Type B pancreatic cell (in vitro differentiated cells): ENCODE measurements at regions not wholly inside any gene's neighbourhood (a gene's known extent, or its start where the extent isn't known, plus 50 kb on each side); places are given as distances from the start of the nearest gene placed in this dataset.

Experiments used
- DNase-seq: peaks from one replicate; pipeline ENCODE4 v3.0.0; 2021; ENCODE audit warnings: mixed read lengths; ENCODE audit not compliant: unreplicated experiment; ENCODE audit errors: extremely low spot score
- H3K27ac Mint-ChIP-seq: 2 replicates; pipeline ENCODE4 v1.8.0; 2021; ENCODE audit warnings: mild to moderate bottlenecking, mixed read lengths
- H3K27me3 Mint-ChIP-seq: 2 replicates; pipeline ENCODE4 v1.8.0; 2021; ENCODE audit warnings: mixed read lengths
- H3K36me3 Mint-ChIP-seq: 2 replicates; pipeline ENCODE4 v1.8.0; 2021; ENCODE audit warnings: mixed read lengths
- H3K4me1 Mint-ChIP-seq: one replicate; pipeline ENCODE4 v1.8.0; 2021; ENCODE audit warnings: mixed read lengths; ENCODE audit not compliant: unreplicated experiment
- H3K4me3 Mint-ChIP-seq: 2 replicates; pipeline ENCODE4 v1.8.0; 2021; ENCODE audit warnings: mild to moderate bottlenecking, mixed read lengths
- H3K9me3 Mint-ChIP-seq: 2 replicates; pipeline ENCODE4 v1.8.0; 2021; ENCODE audit warnings: mixed read lengths
- CTCF ChIP-seq: fragments of 200-600 bp; sonication (generic); conservative IDR thresholded peaks from 2 replicates; pipeline ENCODE4 v1.5.0; 2021; ENCODE audit warnings: antibody characterized with exemption, mild to moderate bottlenecking

GRCh38 chr22:27687984-27688545 is 113.5 kb downstream of the MN1 start:
- no peaks in the 10 kb centered on the region for H3K36me3 Mint-ChIP-seq
- no peak for DNase-seq
- no peak overlapping the region for H3K27ac Mint-ChIP-seq
- peaks cover 1% of the 10 kb centered on the region for H3K4me1 Mint-ChIP-seq
- H3K27me3 Mint-ChIP-seq, result no peaks in the 10 kb centered on the region
- peaks cover 13% of the 10 kb centered on the region for H3K9me3 Mint-ChIP-seq
- no peak overlapping the region for H3K4me3 Mint-ChIP-seq
- TF ChIP-seq CTCF, result no peak

GRCh38 chr22:27689664-27690063 is 111.9 kb downstream of the MN1 start:
- no peak for TF ChIP-seq CTCF
- Mint-ChIP-seq H3K27ac (no peak overlapping the region), H3K36me3 (no peaks in the 10 kb centered on the region), H3K9me3 (peaks cover 13% of the 10 kb centered on the region), H3K27me3 (no peaks in the 10 kb centered on the region), H3K4me3 (no peak overlapping the region), H3K4me1 (no peaks in the 10 kb centered on the region)
- DNase-seq, result no peak

DNA sequence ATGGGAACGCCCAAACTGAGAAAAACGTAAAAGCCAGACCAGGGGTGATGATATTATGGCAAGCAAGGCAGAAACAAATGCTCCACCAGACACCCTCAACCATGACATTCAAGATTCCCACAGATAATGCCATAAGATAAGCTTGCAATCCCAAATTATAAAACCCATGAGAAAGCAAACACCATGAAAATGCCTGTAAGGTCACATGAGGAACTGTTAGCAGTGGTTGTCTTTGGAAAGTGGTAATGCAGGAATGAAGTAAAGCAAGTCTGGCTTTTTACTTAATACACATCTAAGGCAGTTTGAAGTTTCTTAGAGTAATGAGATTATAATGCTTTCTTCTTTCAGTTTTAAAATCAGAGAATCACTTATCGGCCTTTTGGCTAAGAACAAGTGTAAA is 111.0 kb downstream of the MN1 start:
- Mint-ChIP-seq H3K9me3 (peaks cover 13% of the 10 kb centered on the region), H3K4me3 (no peak overlapping the region), H3K27ac (no peak overlapping the region), H3K27me3 (peaks cover 5% of the 10 kb centered on the region), H3K36me3 (no peaks in the 10 kb centered on the region), H3K4me1 (no peaks in the 10 kb centered on the region)
- DNase-seq, result no peak
- TF ChIP-seq CTCF, result no peak

DNA sequence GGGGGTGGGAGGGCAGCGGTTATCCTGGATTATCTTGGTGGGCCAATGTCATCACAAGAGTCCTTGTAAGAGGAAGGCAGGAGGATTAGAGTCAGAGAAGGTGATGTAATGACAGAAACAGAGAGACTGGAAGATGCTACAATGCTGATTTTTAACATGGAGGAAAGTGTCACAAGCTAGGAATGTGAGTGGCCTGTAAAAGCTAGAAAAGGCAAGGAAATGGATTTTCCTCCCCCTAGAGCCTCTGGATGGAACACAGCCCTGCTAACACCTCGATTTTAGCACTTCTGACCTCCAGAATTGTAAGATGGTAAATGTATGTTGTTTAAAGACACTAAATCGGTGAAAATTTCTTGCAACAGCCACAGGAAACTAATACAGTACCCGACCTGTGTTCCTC is 109.3 kb downstream of the MN1 start:
- Mint-ChIP-seq H3K27me3 (peaks cover 13% of the 10 kb centered on the region), H3K4me1 (peaks cover 5% of the 10 kb centered on the region), H3K27ac (no peak overlapping the region), H3K36me3 (no peaks in the 10 kb centered on the region), H3K4me3 (no peak overlapping the region), H3K9me3 (peaks cover 16% of the 10 kb centered on the region)
- no peak for DNase-seq
- no peak for TF ChIP-seq CTCF

DNA sequence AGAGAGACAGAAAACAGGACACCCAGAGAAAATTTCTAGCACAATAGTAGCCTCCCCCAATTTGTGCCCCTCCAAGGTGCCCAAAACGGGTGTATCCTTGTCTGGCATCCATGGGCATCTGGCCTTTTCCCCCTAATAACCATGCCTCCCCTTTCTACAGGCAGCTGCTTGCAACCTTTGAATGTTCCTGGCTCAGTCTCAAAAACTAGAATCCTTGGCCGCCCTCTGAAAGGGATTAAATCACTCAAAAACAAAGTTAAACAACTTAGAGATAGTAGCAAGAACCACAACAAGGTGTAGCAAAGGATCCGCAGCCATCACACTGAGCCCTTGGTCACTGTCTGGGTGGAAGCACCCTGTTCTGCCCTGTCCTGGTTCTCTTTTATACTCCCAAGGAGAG is 105.6 kb downstream of the MN1 start:
- no peak for TF ChIP-seq CTCF
- no peak overlapping the region for H3K4me3 Mint-ChIP-seq
- no peak overlapping the region for H3K27ac Mint-ChIP-seq
- H3K4me1 Mint-ChIP-seq, result peaks cover 16% of the 10 kb centered on the region
- no peak for DNase-seq
- peaks cover 6% of the 10 kb centered on the region for H3K9me3 Mint-ChIP-seq
- no peaks in the 10 kb centered on the region for H3K36me3 Mint-ChIP-seq
- H3K27me3 Mint-ChIP-seq, result peaks cover 13% of the 10 kb centered on the region

GRCh38 chr22:27697888-27698287 is 103.7 kb downstream of the MN1 start:
- peaks cover 13% of the 10 kb centered on the region for H3K27me3 Mint-ChIP-seq
- no peak overlapping the region for H3K27ac Mint-ChIP-seq
- peaks cover 6% of the 10 kb centered on the region for H3K9me3 Mint-ChIP-seq
- no peak overlapping the region for H3K4me3 Mint-ChIP-seq
- peaks cover 17% of the 10 kb centered on the region for H3K4me1 Mint-ChIP-seq
- no peak for TF ChIP-seq CTCF
- no peaks in the 10 kb centered on the region for H3K36me3 Mint-ChIP-seq
- DNase-seq, result no peak
